HCT116 (cell line): ENCODE measurements at regions not wholly inside any gene's neighbourhood (a gene's known extent, or its start where the extent isn't known, plus 50 kb on each side); places are given as distances from the start of the nearest gene placed in this dataset.

Experiments
- ATAC-seq: fragments of 200-7000 bp; cut with Tn5 transposase; 2 replicates; pipeline ENCODE4 v1.9.1; 2020; ENCODE audit warnings: mild to moderate bottlenecking, moderate library complexity
- BruUV-seq: library from RNA; stranded (reverse); fragments of 400-500 nt; replicated peaks from 2 replicates; lab custom pipeline; 2021; lab: Mats Ljungman, UMichigan
- CTCF ChIA-PET: fragments of 300-600 bp; sonication (Branson Sonifier 250); formaldehyde crosslinking; loops from one replicate; lab custom pipeline; 2021; ENCODE audit warnings: antibody characterized with exemption; lab: Charles Lee
- POLR2A ChIA-PET: fragments of 300-600, 350-600 bp; sonication (Branson Sonifier 250); formaldehyde crosslinking; loops from one replicate; lab custom pipeline; 2021; ENCODE audit warnings: antibody characterized with exemption; lab: Charles Lee
- RAD21 ChIA-PET, 2 experiments: fragments of 300-600 bp; sonication (Branson Sonifier 250); formaldehyde crosslinking; loops; one replicate each; lab custom pipeline; 2023; ENCODE audit warnings: low total read pairs in 2 of 2; ENCODE audit not compliant: uncharacterized antibody in 2 of 2, unreplicated experiment in 2 of 2, low non-redundant PET in 1 of 2; lab: Charles Lee
- DNase-seq: peaks from one replicate; pipeline ENCODE4 v3.0.0-alpha.2; 2010; ENCODE audit warnings: low read depth, low spot score
- H2AFZ ChIP-seq: fragments of 200-600 bp; shearing (Covaris generic), sonication (generic); 2 replicates; pipeline ENCODE4 v1.6.1; 2017; ENCODE audit warnings: low read depth, mixed run types, mixed read lengths, antibody characterized with exemption, low read length; ENCODE audit not compliant: poor library complexity, severe bottlenecking
- H3K27ac ChIP-seq: 2 replicates; pipeline ENCODE4 v1.5.1; 2012; ENCODE audit warnings: low read depth, low read length
- H3K27me3 ChIP-seq: fragments of 200-600 bp; sonication (generic); 2 replicates; pipeline ENCODE4 v1.6.1; 2016; ENCODE audit warnings: mixed run types, low read length, mixed read lengths; ENCODE audit not compliant: insufficient read depth
- H3K36me3 ChIP-seq, 2 experiments: fragments of 200-500 bp in 1 of 2; fragments of 200-600 bp in 1 of 2; sonication (Bioruptor generic) in 1 of 2; sonication (generic) in 1 of 2; 2 replicates each; pipeline versions ENCODE4 v1.5.1 to v1.6.1; 2014 to 2016; ENCODE audit warnings: low read length in 2 of 2, inconsistent platforms in 1 of 2, mixed read lengths in 1 of 2, mixed run types in 1 of 2; ENCODE audit not compliant: insufficient read depth in 2 of 2, control insufficient read depth in 1 of 2
- H3K4me1 ChIP-seq, 2 experiments: fragments of 200-600 bp in 1 of 2; sonication (generic) in 1 of 2; 2 replicates each; pipeline versions ENCODE4 v1.5.1 to v1.6.1; 2012 to 2017; ENCODE audit warnings: low read length in 2 of 2, inconsistent platforms in 1 of 2, mild to moderate bottlenecking in 1 of 2, mixed read lengths in 1 of 2, mixed run types in 1 of 2, moderate library complexity in 1 of 2; ENCODE audit not compliant: insufficient read depth in 2 of 2, control insufficient read depth in 1 of 2
- H3K4me2 ChIP-seq: fragments of 200-600 bp; sonication (generic); 2 replicates; pipeline ENCODE4 v1.6.1; 2017; ENCODE audit warnings: mixed run types, low read length, mixed read lengths
- H3K4me3 ChIP-seq, 2 experiments: fragments of 200-600 bp in 1 of 2; sonication (generic) in 1 of 2; replicated peaks in 1 of 2; 2 replicates each; pipeline ENCODE4 v1.5.1; 2011 to 2016; ENCODE audit warnings: low read length in 2 of 2, control low read depth in 1 of 2, low read depth in 1 of 2, mild to moderate bottlenecking in 1 of 2, mixed read lengths in 1 of 2, mixed run types in 1 of 2
- H3K79me2 ChIP-seq: fragments of 200-600 bp; sonication (generic); 2 replicates; pipeline ENCODE4 v1.6.1; 2017; ENCODE audit warnings: mild to moderate bottlenecking, mixed run types, low read length, moderate library complexity, mixed read lengths; ENCODE audit not compliant: insufficient read depth
- H3K9ac ChIP-seq: fragments of 200-600 bp; sonication (generic); 2 replicates; pipeline ENCODE4 v1.6.1; 2016; ENCODE audit warnings: low read length, mixed read lengths
- H3K9me2 ChIP-seq: fragments of 200-600 bp; sonication (generic), shearing (Covaris generic); 2 replicates; pipeline ENCODE4 v1.6.1; 2017; ENCODE audit warnings: mixed run types, mild to moderate bottlenecking, moderate library complexity; ENCODE audit not compliant: insufficient read depth
- H3K9me3 ChIP-seq, 2 experiments: fragments of 200-500 bp in 1 of 2; fragments of 200-600 bp in 1 of 2; sonication (Bioruptor generic) in 1 of 2; sonication (generic) in 1 of 2; 2 replicates each; pipeline ENCODE4 v1.6.1; 2014 to 2017; ENCODE audit warnings: low read length in 2 of 2, mixed read lengths in 2 of 2, inconsistent platforms in 1 of 2, low read depth in 1 of 2, mild to moderate bottlenecking in 1 of 2, mixed run types in 1 of 2, moderate library complexity in 1 of 2; ENCODE audit not compliant: control insufficient read depth in 1 of 2, insufficient read depth in 1 of 2
- H4K20me1 ChIP-seq: fragments of 200-600 bp; sonication (generic), shearing (Covaris generic); 2 replicates; pipeline ENCODE4 v1.6.1; 2017; ENCODE audit warnings: mixed run types, mild to moderate bottlenecking, moderate library complexity; ENCODE audit not compliant: insufficient read depth
- CBX3 ChIP-seq: IDR thresholded peaks from 2 replicates; pipeline ENCODE4 v1.6.1; 2012; ENCODE audit warnings: low read depth
- CEBPB ChIP-seq: IDR thresholded peaks from 2 replicates; pipeline ENCODE4 v1.6.1; 2012; ENCODE audit warnings: low read depth
- EGR1 ChIP-seq: IDR thresholded peaks from 2 replicates; pipeline ENCODE4 v1.6.1; 2012; ENCODE audit warnings: low read depth
- ELF1 ChIP-seq: IDR thresholded peaks from 2 replicates; pipeline ENCODE4 v1.6.1; 2012; ENCODE audit warnings: low read depth, borderline replicate concordance
- JUND ChIP-seq: IDR thresholded peaks from 2 replicates; pipeline ENCODE4 v1.6.1; 2012
- POLR2A ChIP-seq: IDR thresholded peaks from 2 replicates; pipeline ENCODE4 v1.7.0; 2011; ENCODE audit warnings: borderline replicate concordance; ENCODE audit not compliant: insufficient read depth, insufficient read length; ENCODE audit errors: extremely low read depth
- POLR2AphosphoS5 ChIP-seq: IDR thresholded peaks from 2 replicates; pipeline ENCODE4 v1.6.1; 2011; ENCODE audit warnings: mild to moderate bottlenecking, low read depth, low read length, moderate library complexity
- SIN3A ChIP-seq: IDR thresholded peaks from 2 replicates; pipeline ENCODE4 v1.6.1; 2012; ENCODE audit warnings: low read depth
- SP1 ChIP-seq: IDR thresholded peaks from 2 replicates; pipeline ENCODE4 v1.6.1; 2012; ENCODE audit warnings: low read depth
- ZFX ChIP-seq: fragments of 450-650 bp; IDR thresholded peaks from 2 replicates; pipeline ENCODE4 v1.6.1; 2017
- intact Hi-C: fragments of 100-400 bp; cut with micrococcal nuclease; formaldehyde crosslinking; loops from 2 replicates; pipeline ENCODE4 v1.10.0; 2022
- TF ChIP-seq, protein P1 (sequence below), 3 experiments: fragments of 200-600 bp in 1 of 3; sonication (generic) in 1 of 3; IDR thresholded peaks in 2 of 3; conservative IDR thresholded peaks in 1 of 3; 2 replicates each; pipeline ENCODE4 v1.5.1; 2012 to 2017; ENCODE audit warnings: low read depth in 2 of 3, low read length in 2 of 3, antibody characterized with exemption in 1 of 3, borderline replicate concordance in 1 of 3, control low read depth in 1 of 3, mild to moderate bottlenecking in 1 of 3, mixed read lengths in 1 of 3, mixed run types in 1 of 3, moderate library complexity in 1 of 3; ENCODE audit not compliant: insufficient read depth in 1 of 3
- TF ChIP-seq, protein P2 (sequence below): IDR thresholded peaks from 2 replicates; pipeline ENCODE4 v1.6.1; 2011; ENCODE audit warnings: mild to moderate bottlenecking, low read length, moderate library complexity; ENCODE audit not compliant: insufficient replicate concordance; ENCODE audit errors: extremely low read depth
- TF ChIP-seq, protein P3 (sequence below): IDR thresholded peaks from 2 replicates; pipeline ENCODE4 v1.6.1; 2012
- TF ChIP-seq, protein P4 (sequence below): IDR thresholded peaks from 2 replicates; pipeline ENCODE4 v1.6.1; 2012

DNA sequence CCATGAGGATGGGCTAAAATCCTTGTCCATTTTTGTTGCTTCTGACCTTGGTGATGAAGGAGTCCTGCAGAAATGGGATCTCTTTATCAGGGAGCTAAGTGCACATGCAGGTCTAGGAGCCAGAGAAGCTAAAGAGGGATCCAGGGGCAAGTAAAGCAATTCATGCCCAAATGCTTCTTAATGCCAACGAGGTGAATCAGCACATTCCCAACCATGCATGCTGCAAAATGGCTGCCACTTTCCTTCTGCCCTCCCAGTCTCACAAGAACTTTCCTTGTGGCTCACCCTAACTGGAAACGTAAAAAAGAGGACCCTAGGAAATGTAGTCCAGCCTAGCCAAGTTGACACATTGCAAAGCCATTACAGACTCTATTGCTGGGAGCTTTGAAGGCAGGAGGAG is 298.4 kb downstream of the MAFB start:
- no peak overlapping the region for H3K4me3 ChIP-seq
- no peaks in the 10 kb centered on the region for H3K79me2 ChIP-seq
- H3K9ac ChIP-seq = no peak overlapping the region
- no peak overlapping the region for H3K27ac ChIP-seq
- intact Hi-C loops = no loop called here
- H3K4me1 ChIP-seq = no peaks in the 10 kb centered on the region
- no peaks in the 10 kb centered on the region for H3K9me3 ChIP-seq
- ChIA-PET RAD21 (no interaction called here), CTCF (no interaction called here)
- no peaks in the 10 kb centered on the region for H3K9me2 ChIP-seq
- H2AFZ ChIP-seq = no peak overlapping the region
- H3K4me2 ChIP-seq = no peak overlapping the region
- no peak for ATAC-seq
- BruUV-seq = no TSS peak
- H4K20me1 ChIP-seq = no peaks in the 10 kb centered on the region
- no peak for TF ChIP-seq SP1
- no peak for TF ChIP-seq ZFX
- no peak for TF ChIP-seq CBX3
- TF ChIP-seq, protein P1, sequence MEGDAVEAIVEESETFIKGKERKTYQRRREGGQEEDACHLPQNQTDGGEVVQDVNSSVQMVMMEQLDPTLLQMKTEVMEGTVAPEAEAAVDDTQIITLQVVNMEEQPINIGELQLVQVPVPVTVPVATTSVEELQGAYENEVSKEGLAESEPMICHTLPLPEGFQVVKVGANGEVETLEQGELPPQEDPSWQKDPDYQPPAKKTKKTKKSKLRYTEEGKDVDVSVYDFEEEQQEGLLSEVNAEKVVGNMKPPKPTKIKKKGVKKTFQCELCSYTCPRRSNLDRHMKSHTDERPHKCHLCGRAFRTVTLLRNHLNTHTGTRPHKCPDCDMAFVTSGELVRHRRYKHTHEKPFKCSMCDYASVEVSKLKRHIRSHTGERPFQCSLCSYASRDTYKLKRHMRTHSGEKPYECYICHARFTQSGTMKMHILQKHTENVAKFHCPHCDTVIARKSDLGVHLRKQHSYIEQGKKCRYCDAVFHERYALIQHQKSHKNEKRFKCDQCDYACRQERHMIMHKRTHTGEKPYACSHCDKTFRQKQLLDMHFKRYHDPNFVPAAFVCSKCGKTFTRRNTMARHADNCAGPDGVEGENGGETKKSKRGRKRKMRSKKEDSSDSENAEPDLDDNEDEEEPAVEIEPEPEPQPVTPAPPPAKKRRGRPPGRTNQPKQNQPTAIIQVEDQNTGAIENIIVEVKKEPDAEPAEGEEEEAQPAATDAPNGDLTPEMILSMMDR (IDR thresholded peaks at IDR 0.05 in 2 of 3, conservative IDR thresholded peaks at IDR 0.05 in 1 of 3; ENCODE audit: borderline replicate concordance in 1 of 3, insufficient read depth in 1 of 3, low read depth in 2 of 3, low read length in 2 of 3) = no peak
- no peak for TF ChIP-seq POLR2A
- TF ChIP-seq SIN3A = no peak
- TF ChIP-seq JUND = no peak
- no peak for TF ChIP-seq CEBPB
- TF ChIP-seq POLR2AphosphoS5 = no peak
- TF ChIP-seq, protein P2, sequence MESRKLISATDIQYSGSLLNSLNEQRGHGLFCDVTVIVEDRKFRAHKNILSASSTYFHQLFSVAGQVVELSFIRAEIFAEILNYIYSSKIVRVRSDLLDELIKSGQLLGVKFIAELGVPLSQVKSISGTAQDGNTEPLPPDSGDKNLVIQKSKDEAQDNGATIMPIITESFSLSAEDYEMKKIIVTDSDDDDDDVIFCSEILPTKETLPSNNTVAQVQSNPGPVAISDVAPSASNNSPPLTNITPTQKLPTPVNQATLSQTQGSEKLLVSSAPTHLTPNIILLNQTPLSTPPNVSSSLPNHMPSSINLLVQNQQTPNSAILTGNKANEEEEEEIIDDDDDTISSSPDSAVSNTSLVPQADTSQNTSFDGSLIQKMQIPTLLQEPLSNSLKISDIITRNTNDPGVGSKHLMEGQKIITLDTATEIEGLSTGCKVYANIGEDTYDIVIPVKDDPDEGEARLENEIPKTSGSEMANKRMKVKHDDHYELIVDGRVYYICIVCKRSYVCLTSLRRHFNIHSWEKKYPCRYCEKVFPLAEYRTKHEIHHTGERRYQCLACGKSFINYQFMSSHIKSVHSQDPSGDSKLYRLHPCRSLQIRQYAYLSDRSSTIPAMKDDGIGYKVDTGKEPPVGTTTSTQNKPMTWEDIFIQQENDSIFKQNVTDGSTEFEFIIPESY = no peak
- TF ChIP-seq ELF1 = no peak
- no peak for TF ChIP-seq EGR1
- TF ChIP-seq, protein P3, sequence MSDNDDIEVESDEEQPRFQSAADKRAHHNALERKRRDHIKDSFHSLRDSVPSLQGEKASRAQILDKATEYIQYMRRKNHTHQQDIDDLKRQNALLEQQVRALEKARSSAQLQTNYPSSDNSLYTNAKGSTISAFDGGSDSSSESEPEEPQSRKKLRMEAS = no peak
- TF ChIP-seq, protein P4, sequence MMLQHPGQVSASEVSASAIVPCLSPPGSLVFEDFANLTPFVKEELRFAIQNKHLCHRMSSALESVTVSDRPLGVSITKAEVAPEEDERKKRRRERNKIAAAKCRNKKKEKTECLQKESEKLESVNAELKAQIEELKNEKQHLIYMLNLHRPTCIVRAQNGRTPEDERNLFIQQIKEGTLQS = no peak
- TF ChIP-seq, all 23 proteins: peak for 0
- Histone ChIP-seq H3K36me3 (no peaks in the 10 kb centered on the region), H3K27me3 (no peaks in the 10 kb centered on the region)
- DNase-seq = no peak
- POLR2A ChIA-PET = no interaction called here
